ENCODE measurements at regions not wholly inside any gene's neighbourhood (a gene's known extent, or its start where the extent isn't known, plus 50 kb on each side); places are given as distances from the start of the nearest gene placed in this dataset.

DNA sequence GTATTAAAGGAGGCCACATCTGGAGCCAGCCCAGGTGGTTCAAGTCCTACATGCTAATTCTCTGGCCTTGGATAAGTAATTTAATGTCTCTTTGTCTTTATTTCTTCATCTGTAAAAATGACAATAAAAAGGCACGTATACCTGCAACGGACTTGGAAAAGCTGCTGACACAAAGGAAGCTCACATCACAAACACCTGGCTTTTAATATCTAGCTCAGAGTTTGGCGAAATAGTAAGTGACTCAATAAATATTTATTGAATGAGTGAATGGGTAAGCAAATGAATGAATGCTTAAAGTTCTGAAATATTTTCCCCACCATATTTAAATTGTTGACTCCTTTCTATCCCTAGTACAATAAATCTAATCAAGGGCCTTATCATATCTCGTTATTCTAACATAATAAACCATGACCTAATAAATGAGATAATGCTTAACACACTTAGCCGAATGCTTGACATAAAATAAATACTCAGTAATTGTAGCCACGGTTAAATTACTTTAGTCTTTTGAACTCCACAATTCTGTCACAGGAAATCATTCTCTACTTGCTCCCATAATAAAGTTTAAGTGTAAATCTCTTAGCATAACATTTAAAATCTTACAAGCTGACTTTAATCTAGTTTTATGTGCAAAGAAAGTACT lies 74.7 kb upstream of the PALMD start:
- intact Hi-C loops (cut with DNase I): no loop called here
- Histone ChIP-seq H3K27me3 (replicated peaks; ENCODE audit: insufficient read depth) (no peaks in the 10 kb centered on the region), H3K9me3 (no peaks in the 10 kb centered on the region), H3K4me3 (no peak overlapping the region), H3K36me3 (no peaks in the 10 kb centered on the region), H3K4me1 (replicated peaks) (no peaks in the 10 kb centered on the region), H3K27ac (no peak overlapping the region)
- 25% methylated on average over 6 of the region's 6 CpGs for WGBS
- TF ChIP-seq, protein P1, sequence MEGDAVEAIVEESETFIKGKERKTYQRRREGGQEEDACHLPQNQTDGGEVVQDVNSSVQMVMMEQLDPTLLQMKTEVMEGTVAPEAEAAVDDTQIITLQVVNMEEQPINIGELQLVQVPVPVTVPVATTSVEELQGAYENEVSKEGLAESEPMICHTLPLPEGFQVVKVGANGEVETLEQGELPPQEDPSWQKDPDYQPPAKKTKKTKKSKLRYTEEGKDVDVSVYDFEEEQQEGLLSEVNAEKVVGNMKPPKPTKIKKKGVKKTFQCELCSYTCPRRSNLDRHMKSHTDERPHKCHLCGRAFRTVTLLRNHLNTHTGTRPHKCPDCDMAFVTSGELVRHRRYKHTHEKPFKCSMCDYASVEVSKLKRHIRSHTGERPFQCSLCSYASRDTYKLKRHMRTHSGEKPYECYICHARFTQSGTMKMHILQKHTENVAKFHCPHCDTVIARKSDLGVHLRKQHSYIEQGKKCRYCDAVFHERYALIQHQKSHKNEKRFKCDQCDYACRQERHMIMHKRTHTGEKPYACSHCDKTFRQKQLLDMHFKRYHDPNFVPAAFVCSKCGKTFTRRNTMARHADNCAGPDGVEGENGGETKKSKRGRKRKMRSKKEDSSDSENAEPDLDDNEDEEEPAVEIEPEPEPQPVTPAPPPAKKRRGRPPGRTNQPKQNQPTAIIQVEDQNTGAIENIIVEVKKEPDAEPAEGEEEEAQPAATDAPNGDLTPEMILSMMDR (IDR thresholded peaks at IDR 0.05): no peak
- TF ChIP-seq POLR2A (IDR thresholded peaks at IDR 0.05): no peak
- no peak for TF ChIP-seq POLR2AphosphoS5 (IDR thresholded peaks at IDR 0.05)
- DNase-seq (ENCODE audit: low spot score): no peak

DNA sequence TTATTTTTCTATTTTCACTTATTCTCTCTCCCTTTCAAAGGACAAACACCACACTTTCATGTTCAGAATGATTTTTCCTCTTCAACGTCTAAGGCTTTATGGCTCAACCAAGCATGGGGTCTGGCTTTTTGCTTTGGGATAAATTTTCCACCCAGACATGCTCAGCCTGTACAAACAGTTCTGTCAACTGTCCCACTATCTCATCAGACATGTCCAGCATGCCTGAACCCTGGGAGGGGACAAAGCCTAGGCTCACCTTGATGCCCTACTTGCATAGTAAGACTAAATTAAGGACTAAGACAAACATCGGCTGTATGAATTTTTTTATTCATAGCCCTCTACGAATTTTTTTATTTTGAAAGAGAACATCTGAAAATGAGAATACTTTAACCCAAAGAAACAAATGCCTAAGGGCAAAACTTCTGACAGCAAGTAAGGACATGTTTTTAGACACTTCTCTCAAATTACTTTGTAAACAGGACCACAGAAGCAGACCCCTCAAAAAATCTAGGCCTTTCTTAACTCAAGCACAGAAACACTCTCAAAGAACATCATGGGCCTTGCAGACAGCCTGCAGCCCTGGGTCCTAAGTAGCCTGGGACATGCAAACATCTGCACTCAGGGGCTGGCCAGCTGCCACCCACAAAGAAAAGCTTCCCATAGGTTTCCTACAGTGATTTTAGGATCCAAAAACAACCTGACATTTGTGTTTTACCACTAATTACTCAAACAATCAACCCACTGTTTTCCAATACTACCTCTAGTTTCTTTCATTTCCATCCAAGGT lies 72.3 kb upstream of the PALMD start:
- intact Hi-C loops (cut with DNase I): no loop called here
- H3K36me3 ChIP-seq: no peaks in the 10 kb centered on the region
- H3K4me1 ChIP-seq (replicated peaks): no peaks in the 10 kb centered on the region
- no peak overlapping the region for H3K4me3 ChIP-seq
- TF ChIP-seq, protein P1 (IDR thresholded peaks at IDR 0.05): no peak
- no peak for TF ChIP-seq POLR2AphosphoS5 (IDR thresholded peaks at IDR 0.05)
- TF ChIP-seq POLR2A (IDR thresholded peaks at IDR 0.05): no peak
- DNase-seq (ENCODE audit: low spot score): no peak
- 65% methylated on average over 3 of the region's 3 CpGs for WGBS
- no peaks in the 10 kb centered on the region for H3K27me3 ChIP-seq (replicated peaks; ENCODE audit: insufficient read depth)
- H3K9me3 ChIP-seq: no peaks in the 10 kb centered on the region
- no peak overlapping the region for H3K27ac ChIP-seq

DNA sequence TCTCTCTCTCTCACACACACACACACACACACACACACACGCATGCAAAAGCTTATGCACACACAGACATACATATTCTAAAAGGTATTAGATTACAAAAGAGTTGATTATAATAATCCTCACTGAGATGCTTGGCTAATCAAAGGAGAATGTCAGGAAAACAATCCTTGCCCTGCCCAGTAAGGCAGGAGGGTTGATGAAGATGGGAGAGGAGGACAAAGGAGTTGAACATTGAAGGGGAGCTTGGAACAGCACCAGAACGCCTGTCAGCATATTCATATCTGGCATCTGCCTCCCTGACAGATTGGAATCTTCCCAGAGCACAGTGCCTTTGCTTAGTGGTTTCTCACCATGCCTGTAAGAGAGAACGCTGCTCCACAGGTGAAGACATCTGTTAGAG lies 68.6 kb upstream of the PALMD start:
- Histone ChIP-seq H3K27me3 (replicated peaks; ENCODE audit: insufficient read depth) (no peaks in the 10 kb centered on the region), H3K4me3 (no peak overlapping the region), H3K9me3 (no peaks in the 10 kb centered on the region), H3K27ac (no peak overlapping the region), H3K4me1 (replicated peaks) (no peaks in the 10 kb centered on the region), H3K36me3 (no peaks in the 10 kb centered on the region)
- intact Hi-C loops (cut with DNase I): no loop called here
- 63% methylated on average over 3 of the region's 3 CpGs for WGBS
- DNase-seq (ENCODE audit: low spot score): no peak
- TF ChIP-seq POLR2AphosphoS5 (IDR thresholded peaks at IDR 0.05) (no peak), POLR2A (IDR thresholded peaks at IDR 0.05) (no peak)
- TF ChIP-seq, protein P1 (IDR thresholded peaks at IDR 0.05): no peak

DNA sequence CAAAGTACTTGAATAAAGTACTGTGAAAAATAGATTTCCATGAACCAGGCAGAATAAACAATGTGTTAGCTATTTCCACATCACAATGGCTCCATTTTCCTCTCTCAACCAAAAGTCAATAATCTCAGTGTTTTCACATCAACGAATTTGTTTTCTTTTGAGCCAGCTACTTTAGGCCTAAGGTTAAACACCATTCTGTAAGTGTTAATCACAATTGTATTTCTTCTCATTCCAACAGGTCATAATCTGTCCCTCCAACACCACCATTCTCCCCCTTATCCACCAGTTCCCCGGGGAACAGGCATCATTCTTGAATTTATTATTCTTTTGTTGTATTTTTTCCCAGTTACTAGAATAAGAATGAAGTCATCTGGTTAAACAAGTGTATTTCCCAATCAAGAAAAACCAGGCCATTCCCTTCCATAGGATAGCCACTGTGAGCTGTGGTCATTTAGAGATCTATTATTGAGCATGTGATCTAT lies 66.2 kb upstream of the PALMD start:
- no peak overlapping the region for H3K27ac ChIP-seq
- no peaks in the 10 kb centered on the region for H3K27me3 ChIP-seq (replicated peaks; ENCODE audit: insufficient read depth)
- intact Hi-C loops (cut with DNase I): no loop called here
- no peaks in the 10 kb centered on the region for H3K9me3 ChIP-seq
- H3K4me3 ChIP-seq: no peak overlapping the region
- no peaks in the 10 kb centered on the region for H3K4me1 ChIP-seq (replicated peaks)
- WGBS: 50% methylated on average over 2 of the region's 2 CpGs
- no peaks in the 10 kb centered on the region for H3K36me3 ChIP-seq
- DNase-seq (ENCODE audit: low spot score): no peak
- TF ChIP-seq POLR2AphosphoS5 (IDR thresholded peaks at IDR 0.05): no peak
- TF ChIP-seq, protein P1 (IDR thresholded peaks at IDR 0.05): no peak
- TF ChIP-seq POLR2A (IDR thresholded peaks at IDR 0.05): no peak
